Kasumi-1 (cell line): ENCODE measurements at regions not wholly inside any gene's neighbourhood (a gene's known extent, or its start where the extent isn't known, plus 50 kb on each side); places are given as distances from the start of the nearest gene placed in this dataset.
A peak's percentile ranks its signal among the peaks of the same experiment; 100 is the strongest.
"Not testable (repeated sequence)": the region's sequence is repeated elsewhere in the genome, so short reads cannot be mapped to it uniquely, and the experiment has no call there.

Experiments
- DNase-seq, 2 experiments: peaks; one replicate each; lab custom pipeline; 2025; lab: John Stamatoyannopoulos, UW

DNA sequence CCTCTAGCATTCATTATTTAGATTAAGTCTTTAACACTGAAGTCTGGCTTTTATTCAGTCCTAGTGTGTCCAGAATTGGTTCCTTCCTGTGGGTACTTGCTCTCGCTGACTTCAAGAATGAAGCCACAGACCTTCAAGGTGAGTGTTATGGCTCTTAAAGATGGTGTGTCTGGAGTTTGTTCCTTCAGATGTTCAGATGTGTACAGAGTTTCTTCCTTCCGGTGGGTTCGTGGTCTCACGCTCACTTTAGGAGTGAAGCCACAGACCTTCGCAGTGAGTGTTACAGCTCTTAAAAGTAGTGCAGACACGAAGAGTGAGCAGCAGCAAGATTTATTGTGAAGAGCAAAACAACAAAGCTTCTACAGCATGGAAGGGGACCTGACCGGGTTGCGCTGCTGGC, 860.6 kb downstream of the STIM2 start:
- no peak for DNase-seq

- DNase-seq = no peak
Measured at GRCh38 chr4:27728892-27729291, 868.3 kb downstream of the STIM2 start.

DNA sequence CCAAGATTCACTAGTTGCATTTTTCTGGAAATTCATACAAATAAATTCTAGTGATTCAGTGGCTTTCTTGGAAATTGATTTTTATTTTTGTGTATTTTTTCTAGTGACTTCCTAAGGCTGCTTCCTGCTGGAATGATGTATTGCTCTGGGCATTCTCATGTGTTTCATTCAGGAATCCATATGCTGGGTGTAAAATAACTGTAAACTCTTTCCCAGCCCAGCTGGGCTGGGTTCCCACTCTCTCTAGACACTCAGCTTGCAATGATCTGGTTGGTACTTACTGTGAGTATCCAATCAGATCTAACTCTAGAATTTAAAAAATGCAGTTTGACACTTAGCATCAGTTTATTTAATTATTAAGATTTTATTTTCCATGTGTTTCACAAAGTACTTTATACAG, 882.2 kb downstream of the STIM2 start:
- no peak for DNase-seq

DNA sequence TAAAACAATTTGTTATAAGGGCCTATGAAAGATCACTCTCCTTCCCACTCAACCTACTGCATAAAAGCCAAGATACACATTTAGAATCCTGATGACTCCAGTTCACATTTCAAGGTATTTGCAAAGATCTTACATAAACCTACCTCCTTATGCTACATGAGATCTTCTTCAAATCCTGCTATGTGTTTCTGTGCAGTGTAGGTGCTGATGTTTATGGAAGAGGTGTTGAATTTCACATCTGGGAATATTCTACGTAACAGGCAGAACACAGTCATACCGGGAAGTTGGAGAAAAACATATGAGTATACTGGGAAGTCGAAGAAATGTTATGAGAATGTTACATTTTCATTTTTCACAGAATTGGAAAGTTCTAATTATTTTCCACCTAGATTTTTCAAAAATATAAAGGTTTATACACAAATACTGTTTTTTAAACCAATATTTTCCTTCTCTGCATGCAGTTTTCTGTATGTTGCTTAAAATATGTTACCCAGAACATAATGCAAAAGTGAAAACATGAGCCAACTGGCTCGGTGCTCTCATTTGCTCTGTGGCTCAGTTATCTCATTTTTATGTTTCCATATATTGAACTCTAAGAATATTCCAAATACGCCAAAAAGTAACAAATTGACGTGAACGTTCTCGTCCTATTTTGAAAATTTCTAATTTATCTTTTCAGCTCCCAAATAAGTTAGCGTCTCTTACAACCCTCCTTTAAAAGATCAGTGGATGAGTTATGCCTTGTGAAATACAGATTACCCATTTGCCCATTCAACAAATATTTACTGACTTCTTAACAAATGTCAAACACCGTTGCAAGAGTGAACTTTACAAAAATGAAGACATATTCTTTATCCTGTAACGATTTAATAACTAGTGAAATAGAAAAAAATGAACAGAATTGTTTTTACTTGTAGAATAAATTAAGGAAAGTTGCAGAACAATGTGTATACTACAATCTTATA, 899.3 kb downstream of the STIM2 start:
- DNase-seq = no peak

GRCh38 chr4:27763830-27764525, 903.3 kb downstream of the STIM2 start:
- DNase-seq = no peak

- no peak for DNase-seq
Measured at GRCh38 chr4:27764526-27764837, 903.8 kb downstream of the STIM2 start.

- DNase-seq = no peak
Measured at GRCh38 chr4:27770895-27771294, 910.3 kb downstream of the STIM2 start.

- DNase-seq = no peak
Measured at GRCh38 chr4:27775156-27775555, 914.5 kb downstream of the STIM2 start.

- no peak for DNase-seq
Measured at GRCh38 chr4:27779827-27780226, 919.2 kb downstream of the STIM2 start.

- DNase-seq = no peak
Measured at GRCh38 chr4:27787195-27787594, 926.6 kb downstream of the STIM2 start.

DNA sequence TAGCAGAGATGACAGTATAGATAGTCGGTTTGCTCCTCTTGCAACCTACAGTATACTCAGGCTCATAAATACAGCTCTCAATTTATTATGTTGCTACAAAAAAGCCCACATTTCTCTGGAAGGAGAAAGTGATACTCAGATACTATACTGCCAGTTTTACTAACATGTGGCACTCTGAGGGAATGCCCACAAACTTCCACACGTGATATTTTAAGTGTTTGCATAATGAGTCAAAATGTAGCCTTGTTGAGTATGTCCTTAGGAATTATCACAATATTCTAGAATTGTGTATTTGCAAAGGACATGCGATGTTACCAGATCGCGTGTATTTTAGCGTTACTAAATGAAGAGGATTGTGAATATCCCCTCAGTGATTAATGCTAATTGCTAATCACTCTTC, 929.1 kb downstream of the STIM2 start:
- no peak for DNase-seq

DNA sequence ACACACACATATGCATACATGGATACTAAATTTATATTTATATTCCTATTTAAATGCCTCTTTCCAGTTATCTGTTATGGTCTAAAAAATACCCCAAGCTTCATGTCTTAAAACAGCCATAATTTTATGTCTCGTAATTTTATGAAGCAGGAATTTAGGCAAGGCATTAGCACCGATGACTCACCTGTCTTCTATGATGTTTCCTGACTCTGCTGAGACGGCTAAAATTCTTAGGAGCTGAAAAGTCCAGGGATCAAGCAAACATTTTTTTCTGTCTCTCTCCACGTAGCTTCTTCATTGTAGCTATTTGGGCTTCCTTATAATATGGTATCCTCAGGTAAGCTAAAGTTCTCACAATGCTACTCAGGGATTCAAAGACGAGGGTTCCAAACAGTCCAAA, 930.3 kb downstream of the STIM2 start:
- DNase-seq = no peak

DNA sequence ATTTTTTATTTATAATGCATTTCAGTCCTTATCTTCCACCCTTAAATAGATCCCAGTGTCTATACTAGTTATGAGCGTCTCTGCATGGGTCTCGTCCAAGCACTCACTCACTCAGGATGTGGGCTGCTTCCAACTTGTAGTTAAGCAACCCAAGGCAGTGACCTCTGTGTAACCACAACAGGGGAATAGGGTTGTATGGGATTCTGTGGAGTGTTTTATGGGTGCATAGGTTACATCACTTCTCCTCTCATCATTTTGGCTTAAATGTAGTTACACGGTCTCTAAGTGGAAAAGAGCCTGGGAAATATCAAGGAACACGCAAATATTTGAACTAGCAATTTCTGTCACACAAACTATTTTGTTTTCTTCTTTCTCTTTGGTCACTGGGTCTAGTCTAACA, 931.0 kb downstream of the STIM2 start:
- DNase-seq = peak in 1 of 2 experiments; percentile 20

DNA sequence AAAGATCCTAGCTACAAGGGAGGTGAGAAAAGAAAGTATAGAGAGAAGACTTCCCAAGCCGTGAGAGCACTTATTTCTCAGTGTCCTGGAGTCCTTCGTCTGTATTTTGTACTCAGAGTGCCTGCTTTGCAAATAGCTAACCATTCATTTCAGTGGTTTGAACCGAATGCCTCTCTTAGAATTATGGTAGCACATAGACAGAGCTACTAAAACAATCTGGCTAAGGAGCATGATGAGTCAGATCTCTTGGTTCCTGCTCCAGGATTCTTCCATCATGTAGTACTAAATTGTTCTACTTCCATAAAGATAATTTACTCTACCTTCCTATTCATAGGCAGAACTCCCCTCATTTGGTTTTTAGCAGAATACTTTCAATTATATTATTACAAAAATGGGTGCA, 946.6 kb downstream of the STIM2 start:
- no peak for DNase-seq

GRCh38 chr4:27811948-27812347, 951.3 kb downstream of the STIM2 start:
- no peak for DNase-seq

DNA sequence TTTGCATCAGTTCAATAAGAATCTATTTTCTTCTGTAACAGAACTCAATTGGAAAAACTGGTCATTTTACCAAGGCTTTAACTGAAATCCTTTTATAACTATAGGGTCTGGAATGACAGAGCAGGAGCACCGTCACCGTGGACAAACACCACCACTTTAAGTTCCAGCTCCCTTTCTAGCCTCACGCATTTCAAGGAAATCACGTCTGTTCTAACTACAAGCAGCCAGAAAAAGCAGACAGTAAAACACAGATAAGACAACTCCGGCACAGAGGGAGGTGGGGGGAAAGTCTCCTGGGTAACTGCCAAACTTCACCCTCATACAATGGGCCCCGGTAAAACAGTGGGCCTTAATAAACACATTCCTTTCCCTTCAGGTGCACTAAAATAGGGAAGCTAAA, 952.6 kb downstream of the STIM2 start:
- DNase-seq = not testable (repeated sequence)

DNA sequence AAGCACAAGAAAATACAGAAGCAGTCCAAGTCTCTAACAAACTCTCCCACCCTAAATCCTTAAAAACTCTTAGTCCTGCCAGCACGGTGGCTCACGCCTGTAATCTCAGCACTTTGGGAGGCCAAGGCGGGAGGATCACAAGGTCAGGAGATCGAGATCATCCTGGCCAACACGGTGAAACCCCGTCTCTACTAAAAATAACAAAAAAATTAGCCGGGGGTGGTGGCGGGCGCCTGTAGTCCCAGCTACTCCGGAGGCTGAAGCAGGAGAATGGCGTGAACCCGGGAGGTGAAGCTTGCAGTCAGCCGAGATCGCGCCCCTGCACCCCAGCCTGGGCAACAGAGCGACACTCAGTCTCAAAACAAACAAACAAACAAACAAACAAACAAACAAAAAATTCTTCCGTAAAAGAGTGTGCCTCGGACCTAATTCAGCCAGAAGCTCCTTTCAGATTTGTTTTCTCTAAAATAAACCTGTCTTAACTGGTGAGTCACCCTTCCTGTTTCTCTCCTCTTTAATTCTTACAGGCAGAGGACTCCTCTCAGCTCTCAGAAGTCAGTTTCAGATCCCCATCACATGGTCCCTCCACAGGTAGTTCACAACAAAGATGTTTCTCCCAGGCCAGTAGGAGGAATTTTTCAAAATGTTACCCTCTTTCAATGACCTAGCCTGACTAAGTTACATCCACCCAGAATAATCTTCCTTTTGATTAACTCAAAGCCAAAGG, 953.2 kb downstream of the STIM2 start:
- not testable (repeated sequence) for DNase-seq

GRCh38 chr4:27819246-27819645, 958.6 kb downstream of the STIM2 start:
- DNase-seq = no peak

DNA sequence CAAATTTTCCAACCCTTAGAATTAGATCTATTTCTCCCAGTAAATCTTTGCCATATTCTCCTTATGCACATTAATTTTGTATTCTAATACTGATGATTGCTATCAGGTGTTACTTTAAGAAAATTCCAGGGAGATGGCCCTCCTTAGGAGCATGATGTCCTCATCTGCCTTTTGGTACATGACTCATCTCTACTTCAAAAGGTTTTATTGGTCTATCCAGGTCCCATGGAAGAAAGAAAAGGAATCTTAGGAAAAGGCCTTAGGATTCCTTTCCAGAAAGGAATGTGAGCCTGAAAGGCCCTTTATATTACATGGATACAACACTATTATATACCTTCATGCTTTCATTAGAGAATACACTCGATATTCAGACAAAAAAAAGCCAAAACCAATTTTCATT, 968.2 kb downstream of the STIM2 start:
- DNase-seq = no peak

DNA sequence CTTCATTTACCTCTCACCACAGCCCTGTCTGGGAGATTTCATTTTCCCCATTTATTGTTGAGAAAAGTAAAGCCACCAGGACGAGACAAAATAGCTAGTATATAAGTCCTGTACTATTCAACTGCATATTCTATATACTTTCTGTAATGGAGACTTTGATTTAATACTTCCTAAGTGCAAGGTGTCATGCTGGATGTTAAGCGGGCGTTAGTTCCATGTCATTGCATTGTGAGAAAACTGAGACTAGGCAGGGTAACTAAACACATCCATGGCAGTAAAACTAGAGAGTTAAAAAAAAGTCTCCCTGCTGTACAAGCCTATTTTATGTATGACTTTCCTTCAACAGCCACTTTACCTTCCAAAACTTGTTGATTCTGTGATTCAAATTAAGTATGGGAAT, 969.6 kb downstream of the STIM2 start:
- DNase-seq = no peak

DNA sequence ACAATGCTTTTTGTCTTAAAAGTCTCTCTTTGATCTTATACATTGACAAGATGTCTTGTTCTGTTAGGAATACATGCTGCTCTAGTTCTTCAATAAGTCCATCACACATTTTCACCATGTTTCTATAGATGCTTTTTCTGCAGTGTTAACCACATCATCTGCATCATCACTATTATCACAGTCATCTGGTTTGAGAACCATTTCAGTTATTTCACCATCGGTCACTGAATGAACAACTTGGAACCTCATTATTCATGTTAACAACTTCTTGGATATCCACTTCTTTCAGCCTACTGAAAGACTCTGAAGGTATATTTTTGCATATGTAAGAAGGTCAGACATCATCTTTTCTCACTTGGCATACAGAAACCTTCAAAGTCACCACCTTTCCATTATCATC, 975.2 kb downstream of the STIM2 start:
- no peak for DNase-seq

DNA sequence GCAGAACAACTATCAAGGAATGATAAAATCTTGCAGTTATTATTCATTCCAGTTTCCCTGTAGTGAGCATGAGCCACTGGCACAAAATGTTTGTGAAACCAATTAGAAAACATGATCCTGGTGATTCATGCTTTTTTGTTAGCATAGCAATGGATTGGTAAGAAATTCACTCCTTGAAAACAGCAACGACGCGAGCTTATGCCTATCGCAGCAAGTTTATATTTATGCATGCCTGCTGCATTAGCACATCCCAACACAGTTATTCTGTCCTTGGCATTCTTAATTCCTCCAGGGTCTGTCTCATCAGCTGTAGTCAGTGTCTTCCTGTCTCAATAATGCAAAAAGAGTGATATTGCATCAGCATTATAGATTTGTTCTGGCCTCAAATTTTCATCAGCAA, 975.9 kb downstream of the STIM2 start:
- DNase-seq = no peak

DNA sequence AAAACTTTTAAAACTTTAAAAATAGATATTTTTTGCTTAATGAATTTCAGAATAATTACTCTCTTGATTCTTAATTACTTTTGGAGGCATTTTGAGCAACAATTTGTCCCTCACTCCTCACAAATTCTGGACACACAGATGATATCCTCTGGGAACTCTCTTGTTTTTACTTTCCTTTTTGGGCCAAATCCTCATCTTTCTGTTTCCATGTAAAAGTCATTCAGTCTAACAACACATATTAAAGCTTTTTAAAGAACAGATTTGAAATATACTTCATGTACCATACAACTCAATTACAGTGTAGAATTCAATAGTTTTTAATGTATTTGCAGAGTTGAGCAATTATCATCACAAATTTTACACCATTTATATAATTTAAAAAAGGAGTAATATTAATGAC, 983.1 kb downstream of the STIM2 start:
- no peak for DNase-seq
